Lung (tissue), 11 donors: ENCODE measurements at regions not wholly inside any gene's neighbourhood (a gene's known extent, or its start where the extent isn't known, plus 50 kb on each side); places are given as distances from the start of the nearest gene placed in this dataset.

Experiments used
- ATAC-seq: fragments of 200-7000 bp; cut with Tn5 transposase; one replicate; pipeline ENCODE4 v1.9.1; 2020; ENCODE audit warnings: moderate number of reproducible peaks; ENCODE audit not compliant: insufficient read depth, low FRiP score
- DNase-seq, 3 donors: peaks; one replicate each; pipeline ENCODE4 v3.0.0-alpha.2; 2013 to 2017
- H3K27ac ChIP-seq, 2 donors: one replicate each; pipeline ENCODE4 v1.5.1; 2013; ENCODE audit warnings: mild to moderate bottlenecking in 2 of 2, moderate library complexity in 2 of 2, control low read depth in 1 of 2, inconsistent platforms in 1 of 2, low read depth in 1 of 2, low read length in 1 of 2
- H3K27me3 ChIP-seq, 3 donors: one replicate each; pipeline ENCODE4 v1.5.1; 2013; ENCODE audit warnings: low read length in 2 of 3; ENCODE audit not compliant: control insufficient read depth in 3 of 3, insufficient read depth in 3 of 3
- H3K36me3 ChIP-seq, 4 donors: one replicate each; pipeline ENCODE4 v1.5.1; 2013; ENCODE audit warnings: low read length in 4 of 4, mild to moderate bottlenecking in 1 of 4, moderate library complexity in 1 of 4; ENCODE audit not compliant: control insufficient read depth in 4 of 4, insufficient read depth in 4 of 4
- H3K4me1 ChIP-seq, 5 donors: one replicate each; pipeline ENCODE4 v1.5.1; 2013; ENCODE audit warnings: low read length in 5 of 5, mild to moderate bottlenecking in 2 of 5, moderate library complexity in 1 of 5; ENCODE audit not compliant: control insufficient read depth in 5 of 5, insufficient read depth in 5 of 5
- H3K4me3 ChIP-seq: one replicate; pipeline ENCODE4 v1.5.1; 2013; ENCODE audit warnings: mild to moderate bottlenecking, control low read depth, moderate library complexity
- H3K9ac ChIP-seq, 2 donors: one replicate each; pipeline ENCODE4 v1.5.1; 2013; ENCODE audit warnings: low read length in 2 of 2, control low read depth in 1 of 2; ENCODE audit not compliant: insufficient read depth in 1 of 2
- H3K9me3 ChIP-seq, 4 donors: one replicate each; pipeline ENCODE4 v1.5.1; 2013; ENCODE audit warnings: low read length in 3 of 4, mild to moderate bottlenecking in 1 of 4, moderate library complexity in 1 of 4; ENCODE audit not compliant: control insufficient read depth in 4 of 4, insufficient read depth in 3 of 4
- WGBS, 2 donors: extraction: QIAGEN DNeasy Blood & Tissue Kit; methylation state at CpG; one replicate each; pipeline ENCODE4 v1.1.7; 2013; 5-methylcytosine and 5-hydroxymethylcytosine counted together
- TF ChIP-seq, protein P1 (sequence below): IDR thresholded peaks from 2 replicates; pipeline ENCODE4 v1.5.1; 2012; ENCODE audit warnings: mild to moderate bottlenecking; ENCODE audit errors: control extremely low read depth, extremely low read depth
- donor health status: control.
- donor health status: control.
- donor health status: Bipolar disorder and iron deficiency.
- donor health status: healthy.
- donor health status: DM: yes; HTN: yes; CAD: no.

- Histone ChIP-seq H3K36me3 (no peaks in the 10 kb centered on the region), H3K4me3 (no peak overlapping the region), H3K27me3 (no peaks in the 10 kb centered on the region), H3K9ac (no peak overlapping the region), H3K4me1 (no peaks in the 10 kb centered on the region), H3K9me3 (peaks cover 0 to 3% (median 0%) of the 10 kb centered on the region in 4 donors), H3K27ac (no peak overlapping the region)
- TF ChIP-seq, protein P1, sequence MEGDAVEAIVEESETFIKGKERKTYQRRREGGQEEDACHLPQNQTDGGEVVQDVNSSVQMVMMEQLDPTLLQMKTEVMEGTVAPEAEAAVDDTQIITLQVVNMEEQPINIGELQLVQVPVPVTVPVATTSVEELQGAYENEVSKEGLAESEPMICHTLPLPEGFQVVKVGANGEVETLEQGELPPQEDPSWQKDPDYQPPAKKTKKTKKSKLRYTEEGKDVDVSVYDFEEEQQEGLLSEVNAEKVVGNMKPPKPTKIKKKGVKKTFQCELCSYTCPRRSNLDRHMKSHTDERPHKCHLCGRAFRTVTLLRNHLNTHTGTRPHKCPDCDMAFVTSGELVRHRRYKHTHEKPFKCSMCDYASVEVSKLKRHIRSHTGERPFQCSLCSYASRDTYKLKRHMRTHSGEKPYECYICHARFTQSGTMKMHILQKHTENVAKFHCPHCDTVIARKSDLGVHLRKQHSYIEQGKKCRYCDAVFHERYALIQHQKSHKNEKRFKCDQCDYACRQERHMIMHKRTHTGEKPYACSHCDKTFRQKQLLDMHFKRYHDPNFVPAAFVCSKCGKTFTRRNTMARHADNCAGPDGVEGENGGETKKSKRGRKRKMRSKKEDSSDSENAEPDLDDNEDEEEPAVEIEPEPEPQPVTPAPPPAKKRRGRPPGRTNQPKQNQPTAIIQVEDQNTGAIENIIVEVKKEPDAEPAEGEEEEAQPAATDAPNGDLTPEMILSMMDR, result no peak
- no peak for ATAC-seq
- 69 to 88% methylated on average over 1 of the region's 1 CpG for WGBS, 2 donors
- no peak for DNase-seq
Observed at GRCh38 chr5:31113666-31114350, 79.7 kb upstream of the CDH6 start.

DNA sequence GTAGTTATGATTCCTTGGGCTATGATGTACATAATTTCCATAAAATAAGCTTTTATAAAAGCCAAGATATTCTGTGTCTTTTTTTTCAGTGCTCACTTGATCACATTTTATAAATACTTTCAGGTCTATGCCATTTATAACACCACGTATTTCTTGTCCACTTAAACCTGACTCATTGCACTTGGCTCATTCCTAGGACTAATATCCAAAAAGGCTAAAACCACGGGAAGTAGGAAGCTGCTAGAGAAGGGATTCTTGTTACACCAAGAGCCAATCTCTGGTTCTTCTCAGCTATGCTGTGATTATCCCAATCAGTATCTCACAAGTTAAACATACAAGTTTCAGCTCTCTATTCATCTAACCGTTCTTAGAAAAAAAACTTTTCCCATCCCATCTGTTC lies 80.4 kb upstream of the CDH6 start:
- TF ChIP-seq, protein P1, result no peak
- no peak overlapping the region for H3K9ac ChIP-seq
- H3K9me3 ChIP-seq, result peaks cover 0 to 3% (median 0%) of the 10 kb centered on the region in 4 donors
- H3K4me3 ChIP-seq, result no peak overlapping the region
- ATAC-seq (no peak), DNase-seq (no peak)
- H3K36me3 ChIP-seq, result no peaks in the 10 kb centered on the region
- WGBS, 2 donors, result 56 to 74% methylated on average over 3 of the region's 3 CpGs
- no peak overlapping the region for H3K27ac ChIP-seq
- peaks cover 0 to 6% (median 0%) of the 10 kb centered on the region in 5 donors for H3K4me1 ChIP-seq
- no peaks in the 10 kb centered on the region for H3K27me3 ChIP-seq

- Histone ChIP-seq H3K27me3 (no peaks in the 10 kb centered on the region), H3K9me3 (no peaks in the 10 kb centered on the region), H3K4me1 (peaks cover 0 to 20% (median 0%) of the 10 kb centered on the region in 5 donors), H3K4me3 (no peak overlapping the region), H3K36me3 (no peaks in the 10 kb centered on the region), H3K9ac (no peak overlapping the region), H3K27ac (no peak overlapping the region)
- TF ChIP-seq, protein P1, result no peak
- no peak for ATAC-seq
- WGBS, 2 donors, result 6 to 18% methylated on average over 2 of the region's 2 CpGs
- DNase-seq, result no peak
Observed at GRCh38 chr5:31107091-31107518, 86.4 kb upstream of the CDH6 start.

DNA sequence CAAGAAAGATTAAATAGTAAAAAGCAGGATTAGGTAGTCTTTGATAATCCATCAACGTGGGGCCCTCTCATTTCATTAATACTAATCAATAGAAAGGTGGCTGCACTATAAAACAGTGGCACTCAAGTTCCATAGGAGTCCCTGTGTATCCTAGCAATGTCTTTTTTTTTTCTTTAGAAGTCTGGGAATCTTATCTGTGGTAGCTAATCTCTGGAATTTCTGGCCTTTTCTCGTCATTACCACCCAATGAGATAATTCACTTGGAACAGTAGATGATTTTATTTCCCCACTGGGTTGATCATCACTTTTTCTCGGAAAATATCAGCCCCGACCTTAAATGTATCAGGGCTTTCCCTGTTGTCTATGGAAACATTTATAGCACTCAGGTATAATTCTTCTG lies 86.8 kb upstream of the CDH6 start:
- H3K9me3 ChIP-seq, result no peaks in the 10 kb centered on the region
- no peak for DNase-seq
- H3K9ac ChIP-seq, result no peak overlapping the region
- H3K36me3 ChIP-seq, result no peaks in the 10 kb centered on the region
- no peak overlapping the region for H3K27ac ChIP-seq
- ATAC-seq, result no peak
- H3K4me3 ChIP-seq, result no peak overlapping the region
- no peaks in the 10 kb centered on the region for H3K27me3 ChIP-seq
- WGBS, 2 donors, result 47 to 60% methylated on average over 4 of the region's 4 CpGs
- TF ChIP-seq, protein P1, result no peak
- H3K4me1 ChIP-seq, result peaks cover 0 to 20% (median 0%) of the 10 kb centered on the region in 5 donors
